ENCODE measurements at regions not wholly inside any gene's neighbourhood (a gene's known extent, or its start where the extent isn't known, plus 50 kb on each side); places are given as distances from the start of the nearest gene placed in this dataset.

GRCh38 chr2:81242501-81242900, 937.9 kb upstream of the LRRTM1 start:
- no peaks in the 10 kb centered on the region for H3K36me3 ChIP-seq (ENCODE audit: insufficient read depth, low read length)
- H3K27ac ChIP-seq (ENCODE audit: low read depth, low read length): no peak overlapping the region
- no peak overlapping the region for H3K9ac ChIP-seq (ENCODE audit: low read depth, low read length)
- no peaks in the 10 kb centered on the region for H3K9me3 ChIP-seq (ENCODE audit: insufficient read depth, low read depth, low read length)
- no peaks in the 10 kb centered on the region for H3K4me1 ChIP-seq (ENCODE audit: insufficient read depth, low read length)
- WGBS: 95% methylated on average over 2 of the region's 2 CpGs
- H3K27me3 ChIP-seq (ENCODE audit: insufficient read depth, low read length): no peaks in the 10 kb centered on the region
- no peak overlapping the region for H3K4me3 ChIP-seq (ENCODE audit: low read length)

- H3K4me1 ChIP-seq (ENCODE audit: insufficient read depth, low read length): no peaks in the 10 kb centered on the region
- H3K4me3 ChIP-seq (ENCODE audit: low read length): no peak overlapping the region
- WGBS: no CpG with 5 or more reads among the region's 2 CpGs
- no peaks in the 10 kb centered on the region for H3K27me3 ChIP-seq (ENCODE audit: insufficient read depth, low read length)
- no peaks in the 10 kb centered on the region for H3K9me3 ChIP-seq (ENCODE audit: insufficient read depth, low read depth, low read length)
- H3K36me3 ChIP-seq (ENCODE audit: insufficient read depth, low read length): no peaks in the 10 kb centered on the region
- H3K27ac ChIP-seq (ENCODE audit: low read depth, low read length): no peak overlapping the region
- no peak overlapping the region for H3K9ac ChIP-seq (ENCODE audit: low read depth, low read length)
These were observed 933.9 kb upstream of the LRRTM1 start for GRCh38 chr2:81238462-81238861.

DNA sequence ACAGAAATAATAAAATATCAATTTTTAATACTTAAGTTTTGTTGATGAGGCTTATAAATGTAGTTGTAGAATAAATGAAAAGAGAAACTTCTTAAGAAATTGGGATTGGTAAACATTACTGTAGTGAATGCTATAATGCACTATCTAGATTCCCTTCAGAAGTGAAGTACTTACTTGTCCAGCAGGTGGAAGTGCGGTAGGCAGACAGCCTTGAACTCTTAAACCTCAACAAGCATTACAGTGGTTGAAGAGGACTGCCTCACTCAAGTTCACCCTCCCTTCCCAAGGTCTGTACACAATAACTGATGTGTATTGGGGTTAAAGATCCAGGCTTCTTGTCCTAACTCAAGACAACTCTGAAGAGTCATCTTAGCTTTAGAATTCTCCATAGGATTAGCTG, 931.0 kb upstream of the LRRTM1 start:
- no peaks in the 10 kb centered on the region for H3K4me1 ChIP-seq (ENCODE audit: insufficient read depth, low read length)
- H3K9ac ChIP-seq (ENCODE audit: low read depth, low read length): no peak overlapping the region
- WGBS: 92% methylated on average over 1 of the region's 1 CpG
- H3K9me3 ChIP-seq (ENCODE audit: insufficient read depth, low read depth, low read length): no peaks in the 10 kb centered on the region
- H3K27ac ChIP-seq (ENCODE audit: low read depth, low read length): no peak overlapping the region
- no peak overlapping the region for H3K4me3 ChIP-seq (ENCODE audit: low read length)
- H3K27me3 ChIP-seq (ENCODE audit: insufficient read depth, low read length): no peaks in the 10 kb centered on the region
- no peaks in the 10 kb centered on the region for H3K36me3 ChIP-seq (ENCODE audit: insufficient read depth, low read length)

GRCh38 chr2:81234711-81235110, 930.2 kb upstream of the LRRTM1 start:
- Histone ChIP-seq H3K4me3 (ENCODE audit: low read length) (no peak overlapping the region), H3K9ac (ENCODE audit: low read depth, low read length) (no peak overlapping the region), H3K9me3 (ENCODE audit: insufficient read depth, low read depth, low read length) (no peaks in the 10 kb centered on the region), H3K27ac (ENCODE audit: low read depth, low read length) (no peak overlapping the region), H3K36me3 (ENCODE audit: insufficient read depth, low read length) (no peaks in the 10 kb centered on the region), H3K4me1 (ENCODE audit: insufficient read depth, low read length) (no peaks in the 10 kb centered on the region), H3K27me3 (ENCODE audit: insufficient read depth, low read length) (no peaks in the 10 kb centered on the region)
- 92% methylated on average over 1 of the region's 1 CpG for WGBS

DNA sequence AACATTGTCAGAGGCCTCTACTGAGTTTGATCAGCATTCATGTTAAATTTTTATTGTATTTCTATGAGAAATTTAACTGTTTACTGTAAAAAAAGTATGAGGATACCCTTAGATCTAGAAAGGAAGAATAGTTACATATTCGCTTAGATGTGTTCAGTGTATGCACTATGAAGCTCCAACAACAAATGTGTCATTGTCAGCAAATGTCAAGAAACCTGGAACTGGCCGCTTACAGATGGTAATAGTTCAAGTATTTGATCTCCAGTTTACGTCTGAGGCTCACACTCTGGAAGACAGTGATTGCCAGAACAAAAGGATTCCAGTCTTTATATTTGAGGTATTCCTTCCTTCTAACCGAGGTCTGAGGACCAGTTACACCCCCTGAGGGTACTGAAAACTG, 921.2 kb upstream of the LRRTM1 start:
- WGBS: 87% methylated on average over 3 of the region's 4 CpGs
- Histone ChIP-seq H3K27ac (ENCODE audit: low read depth, low read length) (no peak overlapping the region), H3K36me3 (ENCODE audit: insufficient read depth, low read length) (no peaks in the 10 kb centered on the region), H3K4me1 (ENCODE audit: insufficient read depth, low read length) (no peaks in the 10 kb centered on the region), H3K9me3 (ENCODE audit: insufficient read depth, low read depth, low read length) (no peaks in the 10 kb centered on the region), H3K27me3 (ENCODE audit: insufficient read depth, low read length) (no peaks in the 10 kb centered on the region), H3K4me3 (ENCODE audit: low read length) (no peak overlapping the region), H3K9ac (ENCODE audit: low read depth, low read length) (no peak overlapping the region)

DNA sequence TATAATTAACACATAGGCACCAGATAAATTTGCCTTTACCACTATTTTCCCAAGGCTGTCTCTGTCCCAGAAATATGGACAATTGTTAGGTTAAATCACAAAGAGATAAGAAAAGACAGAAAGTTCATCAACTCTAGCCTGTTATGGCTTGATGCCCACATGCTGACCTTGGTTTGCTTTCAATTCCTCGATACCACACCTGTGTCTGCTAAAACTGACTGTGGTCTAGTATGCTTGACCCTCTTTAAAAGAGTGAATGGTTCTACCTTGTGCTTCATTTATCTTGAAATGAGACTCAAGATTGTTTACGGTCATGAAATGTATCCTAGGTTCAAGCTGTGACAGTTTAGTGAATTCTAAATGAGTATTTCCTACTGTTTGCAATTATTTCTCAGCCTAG, 909.0 kb upstream of the LRRTM1 start:
- no peak overlapping the region for H3K4me3 ChIP-seq (ENCODE audit: low read length)
- no peaks in the 10 kb centered on the region for H3K27me3 ChIP-seq (ENCODE audit: insufficient read depth, low read length)
- no peak overlapping the region for H3K9ac ChIP-seq (ENCODE audit: low read depth, low read length)
- no peak overlapping the region for H3K27ac ChIP-seq (ENCODE audit: low read depth, low read length)
- no peaks in the 10 kb centered on the region for H3K36me3 ChIP-seq (ENCODE audit: insufficient read depth, low read length)
- H3K9me3 ChIP-seq (ENCODE audit: insufficient read depth, low read depth, low read length): no peaks in the 10 kb centered on the region
- no peaks in the 10 kb centered on the region for H3K4me1 ChIP-seq (ENCODE audit: insufficient read depth, low read length)
- 99% methylated on average over 2 of the region's 2 CpGs for WGBS

- no peak overlapping the region for H3K27ac ChIP-seq (ENCODE audit: low read depth, low read length)
- H3K4me3 ChIP-seq (ENCODE audit: low read length): no peak overlapping the region
- 63% methylated on average over 5 of the region's 5 CpGs for WGBS
- H3K36me3 ChIP-seq (ENCODE audit: insufficient read depth, low read length): no peaks in the 10 kb centered on the region
- no peaks in the 10 kb centered on the region for H3K27me3 ChIP-seq (ENCODE audit: insufficient read depth, low read length)
- H3K9me3 ChIP-seq (ENCODE audit: insufficient read depth, low read depth, low read length): no peaks in the 10 kb centered on the region
- H3K4me1 ChIP-seq (ENCODE audit: insufficient read depth, low read length): no peaks in the 10 kb centered on the region
- H3K9ac ChIP-seq (ENCODE audit: low read depth, low read length): no peak overlapping the region
These were observed 901.7 kb upstream of the LRRTM1 start for GRCh38 chr2:81206216-81206615.

GRCh38 chr2:81196933-81197628, 892.5 kb upstream of the LRRTM1 start:
- H3K9me3 ChIP-seq (ENCODE audit: insufficient read depth, low read depth, low read length): no peaks in the 10 kb centered on the region
- no peak overlapping the region for H3K9ac ChIP-seq (ENCODE audit: low read depth, low read length)
- H3K27me3 ChIP-seq (ENCODE audit: insufficient read depth, low read length): no peaks in the 10 kb centered on the region
- H3K27ac ChIP-seq (ENCODE audit: low read depth, low read length): no peak overlapping the region
- H3K4me3 ChIP-seq (ENCODE audit: low read length): no peak overlapping the region
- no peaks in the 10 kb centered on the region for H3K36me3 ChIP-seq (ENCODE audit: insufficient read depth, low read length)
- no peaks in the 10 kb centered on the region for H3K4me1 ChIP-seq (ENCODE audit: insufficient read depth, low read length)
- WGBS: 97% methylated on average over 30 of the region's 30 CpGs

DNA sequence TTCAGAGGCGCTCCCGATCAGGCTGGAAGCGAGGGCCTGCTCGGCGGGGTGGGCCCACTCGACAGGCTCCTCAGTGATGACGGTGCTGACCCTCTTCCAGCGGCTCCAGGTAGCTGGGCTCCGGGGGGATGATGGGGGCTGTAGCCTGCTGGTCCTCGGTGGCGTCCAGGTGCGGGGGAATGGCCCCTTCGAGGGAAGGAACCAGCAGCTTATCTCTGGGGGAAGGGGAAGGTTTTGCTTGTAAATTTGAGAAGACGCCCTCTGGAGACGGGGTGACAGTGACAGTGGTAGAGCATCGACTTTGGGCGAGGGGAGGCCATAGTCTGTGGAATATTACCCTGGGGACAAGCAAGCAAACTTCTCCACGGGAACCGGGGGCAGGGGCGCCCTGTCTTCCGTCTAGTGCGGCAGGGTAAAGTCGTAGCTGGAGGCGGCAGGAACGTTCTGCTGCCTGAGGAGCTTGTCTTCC, 891.9 kb upstream of the LRRTM1 start:
- H3K4me3 ChIP-seq (ENCODE audit: low read length): no peak overlapping the region
- no peaks in the 10 kb centered on the region for H3K4me1 ChIP-seq (ENCODE audit: insufficient read depth, low read length)
- H3K9ac ChIP-seq (ENCODE audit: low read depth, low read length): no peak overlapping the region
- H3K27me3 ChIP-seq (ENCODE audit: insufficient read depth, low read length): no peaks in the 10 kb centered on the region
- no peak overlapping the region for H3K27ac ChIP-seq (ENCODE audit: low read depth, low read length)
- H3K36me3 ChIP-seq (ENCODE audit: insufficient read depth, low read length): no peaks in the 10 kb centered on the region
- WGBS: 96% methylated on average over 25 of the region's 25 CpGs
- no peaks in the 10 kb centered on the region for H3K9me3 ChIP-seq (ENCODE audit: insufficient read depth, low read depth, low read length)

DNA sequence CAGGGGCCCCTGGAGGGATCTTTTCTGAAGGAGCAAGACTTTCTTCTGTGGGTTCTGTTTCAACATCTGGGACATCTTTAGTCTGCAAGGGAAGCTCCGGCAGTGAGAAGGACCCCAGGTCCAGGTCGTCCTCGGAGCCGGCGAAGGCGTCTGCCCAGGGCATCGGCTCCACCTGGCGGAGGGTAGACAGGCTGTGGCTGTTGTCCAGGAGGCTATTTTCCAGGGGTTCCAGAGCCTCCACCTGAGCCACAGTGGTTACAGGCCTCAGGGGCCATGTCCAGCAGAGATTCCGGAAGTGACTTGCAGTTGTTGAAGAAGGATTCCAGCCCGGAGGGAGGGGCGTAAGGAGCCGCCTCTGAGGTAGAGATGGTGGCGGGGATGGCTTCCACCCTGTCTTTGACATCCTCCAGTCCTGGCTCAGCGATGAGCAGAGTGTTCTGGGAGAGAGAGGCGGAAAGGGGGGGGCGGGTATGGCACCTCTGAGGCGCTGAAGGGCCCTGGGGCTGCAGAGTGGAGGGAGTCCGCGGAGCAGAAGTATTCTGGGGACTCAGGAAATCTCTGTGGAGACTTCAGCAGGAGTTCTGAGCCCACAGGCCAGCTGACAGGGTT, 891.3 kb upstream of the LRRTM1 start:
- no peaks in the 10 kb centered on the region for H3K36me3 ChIP-seq (ENCODE audit: insufficient read depth, low read length)
- H3K4me1 ChIP-seq (ENCODE audit: insufficient read depth, low read length): no peaks in the 10 kb centered on the region
- no peaks in the 10 kb centered on the region for H3K27me3 ChIP-seq (ENCODE audit: insufficient read depth, low read length)
- no peak overlapping the region for H3K4me3 ChIP-seq (ENCODE audit: low read length)
- 96% methylated on average over 19 of the region's 19 CpGs for WGBS
- H3K27ac ChIP-seq (ENCODE audit: low read depth, low read length): no peak overlapping the region
- H3K9me3 ChIP-seq (ENCODE audit: insufficient read depth, low read depth, low read length): no peaks in the 10 kb centered on the region
- H3K9ac ChIP-seq (ENCODE audit: low read depth, low read length): no peak overlapping the region

DNA sequence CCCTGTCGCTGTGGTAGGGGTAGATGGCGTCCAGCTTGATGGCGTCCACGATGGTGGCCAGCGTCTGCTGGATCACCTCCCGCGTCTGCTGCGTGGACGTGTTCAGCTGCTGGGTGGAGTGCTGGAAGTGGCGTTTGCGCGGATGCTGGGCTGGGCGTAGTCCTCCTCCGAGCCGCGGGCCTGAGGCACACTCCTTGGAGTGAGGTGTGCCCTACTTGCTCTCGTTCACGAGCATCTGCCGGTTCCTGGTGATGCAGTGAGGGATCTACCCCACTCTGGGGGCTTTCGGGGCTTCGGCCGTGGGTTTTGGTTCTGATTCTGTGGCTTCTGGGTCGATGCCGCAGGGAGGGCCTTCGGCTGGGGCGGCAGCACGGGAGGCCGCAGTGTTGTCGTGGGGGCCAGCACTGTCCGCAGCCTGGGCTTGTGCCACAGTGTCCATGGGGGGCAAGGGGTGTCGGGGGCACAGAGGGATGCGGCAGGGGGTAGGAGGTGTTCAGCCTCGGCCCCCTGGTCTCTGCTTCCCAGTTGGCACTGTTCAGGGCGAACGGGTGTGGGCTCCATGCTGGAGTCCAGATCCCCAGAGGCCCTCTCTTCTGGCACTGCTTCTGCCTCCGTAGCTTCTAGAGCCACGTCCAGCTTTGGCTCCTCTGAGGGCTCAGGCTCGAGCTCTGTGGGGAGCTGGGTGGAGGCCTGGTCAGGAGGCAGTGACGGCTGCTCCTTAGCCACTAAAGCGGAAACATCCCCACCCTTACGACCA, 890.6 kb upstream of the LRRTM1 start:
- no peaks in the 10 kb centered on the region for H3K36me3 ChIP-seq (ENCODE audit: insufficient read depth, low read length)
- H3K9me3 ChIP-seq (ENCODE audit: insufficient read depth, low read depth, low read length): no peaks in the 10 kb centered on the region
- WGBS: 93% methylated on average over 41 of the region's 41 CpGs
- H3K27me3 ChIP-seq (ENCODE audit: insufficient read depth, low read length): no peaks in the 10 kb centered on the region
- H3K4me3 ChIP-seq (ENCODE audit: low read length): no peak overlapping the region
- H3K27ac ChIP-seq (ENCODE audit: low read depth, low read length): no peak overlapping the region
- no peaks in the 10 kb centered on the region for H3K4me1 ChIP-seq (ENCODE audit: insufficient read depth, low read length)
- no peak overlapping the region for H3K9ac ChIP-seq (ENCODE audit: low read depth, low read length)

Data from HUES64 (cell line).